Glutamatergic neuron (in vitro differentiated cells): ENCODE measurements at regions not wholly inside any gene's neighbourhood (a gene's known extent, or its start where the extent isn't known, plus 50 kb on each side); places are given as distances from the start of the nearest gene placed in this dataset.
A peak's percentile ranks its signal among the peaks of the same experiment; 100 is the strongest.

Experiments
- DNase-seq: peaks from one replicate; pipeline ENCODE4 v3.0.0; 2022
- H3K27ac Mint-ChIP-seq: one replicate; pipeline ENCODE4 v1.8.0; 2020; ENCODE audit warnings: mild to moderate bottlenecking, mixed read lengths, inconsistent platforms; ENCODE audit not compliant: unreplicated experiment
- H3K27me3 Mint-ChIP-seq: one replicate; pipeline ENCODE4 v1.8.0; 2020; ENCODE audit warnings: mild to moderate bottlenecking, moderate library complexity, mixed read lengths, inconsistent platforms; ENCODE audit not compliant: unreplicated experiment
- H3K36me3 Mint-ChIP-seq: one replicate; pipeline ENCODE4 v1.8.0; 2020; ENCODE audit warnings: mild to moderate bottlenecking, mixed read lengths, inconsistent platforms; ENCODE audit not compliant: unreplicated experiment
- H3K4me1 Mint-ChIP-seq: one replicate; pipeline ENCODE4 v1.8.0; 2020; ENCODE audit warnings: mild to moderate bottlenecking, low read depth, mixed read lengths, inconsistent platforms; ENCODE audit not compliant: unreplicated experiment
- H3K4me3 Mint-ChIP-seq: one replicate; pipeline ENCODE4 v1.8.0; 2020; ENCODE audit warnings: mild to moderate bottlenecking, mixed read lengths, inconsistent platforms; ENCODE audit not compliant: unreplicated experiment
- H3K9me3 Mint-ChIP-seq: one replicate; pipeline ENCODE4 v1.8.0; 2020; ENCODE audit warnings: mild to moderate bottlenecking, moderate library complexity, mixed read lengths, inconsistent platforms; ENCODE audit not compliant: unreplicated experiment
- TF ChIP-seq, protein P1 (sequence below): fragments of 200-600 bp; sonication (generic); IDR thresholded peaks from one replicate; pipeline ENCODE4 v1.5.0; 2021; ENCODE audit not compliant: partially characterized antibody, unreplicated experiment

DNA sequence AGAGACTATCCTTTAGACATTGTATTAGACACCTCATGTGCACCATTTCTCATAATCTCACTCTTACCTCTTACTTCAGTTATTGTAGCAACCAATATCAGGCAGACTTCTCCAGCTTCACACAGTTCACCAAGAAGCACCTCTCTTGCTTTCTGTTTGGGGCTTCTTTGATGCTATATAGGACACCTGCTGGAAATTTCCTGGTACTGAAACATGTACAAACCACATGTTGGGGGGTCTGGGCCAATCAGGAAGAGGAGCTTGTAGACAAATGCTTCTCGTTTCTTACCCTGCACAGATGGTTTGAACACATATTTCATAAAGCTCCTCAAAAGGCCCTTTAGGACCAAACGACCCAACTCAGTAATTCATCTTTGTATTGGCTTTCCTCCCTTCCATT lies 212.1 kb downstream of the IZUMO3 start:
- H3K4me1 Mint-ChIP-seq = peaks cover 8% of the 10 kb centered on the region
- TF ChIP-seq, protein P1, sequence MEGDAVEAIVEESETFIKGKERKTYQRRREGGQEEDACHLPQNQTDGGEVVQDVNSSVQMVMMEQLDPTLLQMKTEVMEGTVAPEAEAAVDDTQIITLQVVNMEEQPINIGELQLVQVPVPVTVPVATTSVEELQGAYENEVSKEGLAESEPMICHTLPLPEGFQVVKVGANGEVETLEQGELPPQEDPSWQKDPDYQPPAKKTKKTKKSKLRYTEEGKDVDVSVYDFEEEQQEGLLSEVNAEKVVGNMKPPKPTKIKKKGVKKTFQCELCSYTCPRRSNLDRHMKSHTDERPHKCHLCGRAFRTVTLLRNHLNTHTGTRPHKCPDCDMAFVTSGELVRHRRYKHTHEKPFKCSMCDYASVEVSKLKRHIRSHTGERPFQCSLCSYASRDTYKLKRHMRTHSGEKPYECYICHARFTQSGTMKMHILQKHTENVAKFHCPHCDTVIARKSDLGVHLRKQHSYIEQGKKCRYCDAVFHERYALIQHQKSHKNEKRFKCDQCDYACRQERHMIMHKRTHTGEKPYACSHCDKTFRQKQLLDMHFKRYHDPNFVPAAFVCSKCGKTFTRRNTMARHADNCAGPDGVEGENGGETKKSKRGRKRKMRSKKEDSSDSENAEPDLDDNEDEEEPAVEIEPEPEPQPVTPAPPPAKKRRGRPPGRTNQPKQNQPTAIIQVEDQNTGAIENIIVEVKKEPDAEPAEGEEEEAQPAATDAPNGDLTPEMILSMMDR = peak; percentile 9
- DNase-seq = no peak
- H3K4me3 Mint-ChIP-seq = no peak overlapping the region
- H3K27ac Mint-ChIP-seq = no peak overlapping the region
- H3K27me3 Mint-ChIP-seq = no peaks in the 10 kb centered on the region
- H3K36me3 Mint-ChIP-seq = no peaks in the 10 kb centered on the region
- H3K9me3 Mint-ChIP-seq = peaks cover 1% of the 10 kb centered on the region

DNA sequence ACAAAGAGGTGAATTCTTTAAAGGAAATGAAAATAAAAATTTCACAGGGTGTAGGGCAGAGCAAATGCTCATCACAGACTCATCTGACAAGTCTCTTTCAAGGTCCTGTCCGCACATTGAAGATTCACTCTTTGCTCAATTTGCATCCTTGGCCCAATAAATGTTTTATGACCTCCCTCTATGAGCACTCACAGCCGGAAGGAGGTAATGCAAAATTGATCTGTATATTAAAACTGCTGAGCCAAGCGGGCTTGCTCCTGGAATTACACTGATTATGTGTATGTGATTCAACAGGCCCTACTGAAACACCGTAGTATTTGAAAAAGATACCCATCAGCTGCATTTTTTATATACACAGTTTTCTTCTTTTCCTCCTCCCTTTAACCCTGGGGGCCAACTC lies 246.8 kb downstream of the IZUMO3 start:
- DNase-seq = no peak
- H3K4me3 Mint-ChIP-seq = no peak overlapping the region
- TF ChIP-seq, protein P1 = no peak

DNA sequence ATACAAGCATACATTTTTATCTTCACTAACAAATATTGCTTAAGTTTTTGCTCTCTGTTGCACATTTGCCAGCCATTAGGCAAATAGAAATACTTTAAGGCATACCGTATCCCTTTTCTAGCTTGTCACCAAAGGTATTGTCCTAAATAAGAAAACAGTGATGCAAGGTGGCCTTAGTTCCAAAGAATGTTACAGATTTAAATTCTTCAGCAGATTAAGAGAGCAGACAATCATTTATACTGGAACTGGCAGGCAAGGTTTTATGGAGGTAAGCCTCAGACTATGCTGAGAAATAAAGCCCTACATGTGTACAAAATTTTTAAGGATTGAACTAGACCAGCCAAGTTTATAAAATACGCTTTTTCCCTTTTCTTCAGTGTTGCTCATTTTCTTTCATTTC lies 247.8 kb downstream of the IZUMO3 start:
- Mint-ChIP-seq H3K36me3 (peaks cover 1% of the 10 kb centered on the region), H3K4me1 (peaks cover 11% of the 10 kb centered on the region), H3K4me3 (no peak overlapping the region), H3K27ac (no peak overlapping the region), H3K27me3 (no peaks in the 10 kb centered on the region), H3K9me3 (no peaks in the 10 kb centered on the region)
- no peak for DNase-seq
- TF ChIP-seq, protein P1 = no peak

More for the DNA sequence above, 246.8 kb downstream of the IZUMO3 start:
- peaks cover 6% of the 10 kb centered on the region for H3K36me3 Mint-ChIP-seq
- peaks cover 6% of the 10 kb centered on the region for H3K4me1 Mint-ChIP-seq
- H3K9me3 Mint-ChIP-seq = no peaks in the 10 kb centered on the region
- H3K27me3 Mint-ChIP-seq = no peaks in the 10 kb centered on the region
- no peak overlapping the region for H3K27ac Mint-ChIP-seq

DNA sequence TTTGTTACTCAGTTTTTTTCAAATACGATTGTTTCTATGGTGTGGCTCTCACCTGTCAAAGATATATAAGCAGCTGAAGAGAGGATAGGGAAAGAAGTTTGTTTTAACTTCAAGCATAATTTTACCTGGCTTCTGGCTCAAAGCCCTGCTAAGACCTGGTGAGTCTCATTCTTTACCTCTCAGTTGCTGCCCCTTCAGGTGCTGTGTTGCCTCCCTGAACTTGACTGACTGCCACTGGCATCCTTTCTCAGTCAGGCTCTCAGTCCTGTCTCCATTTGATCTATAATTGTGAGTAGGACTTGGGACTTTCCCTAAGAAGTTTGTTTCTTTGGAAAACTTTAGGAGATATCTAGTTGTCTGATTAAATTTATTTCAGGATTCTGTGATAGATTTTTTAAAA lies 249.6 kb downstream of the IZUMO3 start:
- H3K36me3 Mint-ChIP-seq = peaks cover 15% of the 10 kb centered on the region
- H3K4me3 Mint-ChIP-seq = no peak overlapping the region
- TF ChIP-seq, protein P1 = no peak
- no peak for DNase-seq
- no peak overlapping the region for H3K27ac Mint-ChIP-seq
- H3K9me3 Mint-ChIP-seq = peaks cover 3% of the 10 kb centered on the region
- H3K27me3 Mint-ChIP-seq = no peaks in the 10 kb centered on the region
- H3K4me1 Mint-ChIP-seq = peaks cover 8% of the 10 kb centered on the region

DNA sequence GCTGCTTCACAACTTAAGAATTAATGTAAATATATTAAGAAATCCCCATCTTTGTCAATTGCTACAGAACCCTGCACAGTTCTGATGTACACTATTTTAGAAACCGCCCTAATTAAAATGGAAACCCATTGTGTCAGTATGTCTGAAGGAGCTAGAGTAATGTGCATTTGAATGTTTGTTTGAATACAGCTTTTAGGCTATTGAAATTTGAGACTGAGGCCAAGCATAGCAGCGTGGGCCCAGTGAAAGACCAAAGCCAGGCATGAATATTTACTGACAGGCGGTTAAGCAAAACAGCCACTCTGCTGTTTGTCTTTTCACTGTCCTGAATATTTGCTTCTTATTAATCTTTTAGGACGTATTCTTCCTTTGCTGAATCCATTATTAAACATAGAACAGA lies 252.3 kb downstream of the IZUMO3 start:
- H3K27me3 Mint-ChIP-seq = no peaks in the 10 kb centered on the region
- H3K4me3 Mint-ChIP-seq = no peak overlapping the region
- H3K36me3 Mint-ChIP-seq = peaks cover 21% of the 10 kb centered on the region
- no peak for DNase-seq
- H3K9me3 Mint-ChIP-seq = peaks cover 3% of the 10 kb centered on the region
- H3K4me1 Mint-ChIP-seq = peaks cover 4% of the 10 kb centered on the region
- TF ChIP-seq, protein P1 = no peak
- no peak overlapping the region for H3K27ac Mint-ChIP-seq
